T-cell (primary cell): ENCODE measurements at regions not wholly inside any gene's neighbourhood (a gene's known extent, or its start where the extent isn't known, plus 50 kb on each side); places are given as distances from the start of the nearest gene placed in this dataset.

Source experiments
- ATAC-seq, 4 experiments: fragments of 200-7000 bp in 3 of 4; fragments of 150-1000 bp in 1 of 4; cut with Tn5 transposase; replicated peaks in 1 of 4; 1 replicate in 3 of 4; 2 replicates in 1 of 4; pipeline ENCODE4 v1.10.0; 2021; ENCODE audit warnings: moderate library complexity in 3 of 4, mild to moderate bottlenecking in 2 of 4, moderate number of reproducible peaks in 1 of 4
- CTCF ChIA-PET, 2 donors: fragments of 300-600 bp; sonication (Branson Sonifier 250); formaldehyde crosslinking; loops; one replicate each; lab custom pipeline; 2022; ENCODE audit warnings: antibody characterized with exemption in 2 of 2; lab: Charles Lee
- POLR2A ChIA-PET, 2 donors: fragments of 300-600 bp; sonication (Branson Sonifier 250); formaldehyde crosslinking; loops; one replicate each; lab custom pipeline; 2022; ENCODE audit warnings: antibody characterized with exemption in 2 of 2; lab: Charles Lee
- DNase-seq, 35 experiments: peaks; one replicate each; pipeline versions ENCODE4 v3.0.0 to v3.0.0-alpha.2; 2013 to 2023
- H3K27ac ChIP-seq: one replicate; pipeline ENCODE4 v1.5.1; 2013; ENCODE audit warnings: low read length
- H3K27me3 ChIP-seq, 2 experiments: replicated peaks in 1 of 2; 1 replicate in 1 of 2; 2 replicates in 1 of 2; pipeline versions ENCODE4 v1.6.1 to v1.7.0; 2013; ENCODE audit warnings: low read length in 1 of 2, mixed read lengths in 1 of 2; ENCODE audit not compliant: control insufficient read depth in 2 of 2, insufficient read depth in 2 of 2; ENCODE audit errors: extremely low read depth in 1 of 2
- H3K36me3 ChIP-seq, 2 donors: 1 replicate in 1 of 2; 2 replicates in 1 of 2; pipeline versions ENCODE4 v1.6.1 to v1.7.0; 2013; ENCODE audit warnings: low read length in 1 of 2; ENCODE audit not compliant: control insufficient read depth in 2 of 2, insufficient read depth in 1 of 2; ENCODE audit errors: extremely low read depth in 1 of 2
- H3K4me1 ChIP-seq, 2 experiments: 1 replicate in 1 of 2; 2 replicates in 1 of 2; pipeline versions ENCODE4 v1.6.1 to v1.7.0; 2013; ENCODE audit warnings: low read length in 2 of 2, mixed read lengths in 1 of 2; ENCODE audit not compliant: insufficient read depth in 2 of 2, control insufficient read depth in 1 of 2; ENCODE audit errors: extremely low read depth in 1 of 2
- H3K4me3 ChIP-seq, 2 donors: 1 replicate in 1 of 2; 2 replicates in 1 of 2; pipeline versions ENCODE4 v1.5.1 to v1.7.0; 2013; ENCODE audit warnings: mild to moderate bottlenecking in 2 of 2, low read length in 1 of 2, moderate library complexity in 1 of 2; ENCODE audit not compliant: control insufficient read depth in 1 of 2; ENCODE audit errors: extremely low read depth in 1 of 2
- H3K9me3 ChIP-seq: 2 replicates; pipeline ENCODE4 v1.7.0; 2013
- H3K27ac Mint-ChIP-seq, 2 donors: one replicate each; pipeline ENCODE4 v1.8.0; 2020 to 2021; ENCODE audit warnings: mild to moderate bottlenecking in 2 of 2, mixed read lengths in 2 of 2
- H3K27me3 Mint-ChIP-seq, 2 donors: one replicate each; pipeline ENCODE4 v1.8.0; 2021 to 2022; ENCODE audit warnings: mixed read lengths in 2 of 2
- H3K36me3 Mint-ChIP-seq: one replicate; pipeline ENCODE4 v1.8.0; 2021; ENCODE audit warnings: mixed read lengths
- H3K4me1 Mint-ChIP-seq, 3 donors: one replicate each; pipeline ENCODE4 v1.8.0; 2020 to 2022; ENCODE audit warnings: mixed read lengths in 3 of 3, mild to moderate bottlenecking in 1 of 3
- H3K4me3 Mint-ChIP-seq, 3 donors: one replicate each; pipeline ENCODE4 v1.8.0; 2020 to 2022; ENCODE audit warnings: mild to moderate bottlenecking in 3 of 3, mixed read lengths in 3 of 3, moderate library complexity in 3 of 3
- H3K9me3 Mint-ChIP-seq, 3 donors: one replicate each; pipeline ENCODE4 v1.8.0; 2020 to 2022; ENCODE audit warnings: mixed read lengths in 3 of 3
- WGBS: methylation state at CpG from one replicate; pipeline ENCODE4 v1.1.5; 2013; ENCODE audit warnings: missing lambda C conversion rate; ENCODE audit not compliant: insufficient coverage; 5-methylcytosine and 5-hydroxymethylcytosine counted together

DNA sequence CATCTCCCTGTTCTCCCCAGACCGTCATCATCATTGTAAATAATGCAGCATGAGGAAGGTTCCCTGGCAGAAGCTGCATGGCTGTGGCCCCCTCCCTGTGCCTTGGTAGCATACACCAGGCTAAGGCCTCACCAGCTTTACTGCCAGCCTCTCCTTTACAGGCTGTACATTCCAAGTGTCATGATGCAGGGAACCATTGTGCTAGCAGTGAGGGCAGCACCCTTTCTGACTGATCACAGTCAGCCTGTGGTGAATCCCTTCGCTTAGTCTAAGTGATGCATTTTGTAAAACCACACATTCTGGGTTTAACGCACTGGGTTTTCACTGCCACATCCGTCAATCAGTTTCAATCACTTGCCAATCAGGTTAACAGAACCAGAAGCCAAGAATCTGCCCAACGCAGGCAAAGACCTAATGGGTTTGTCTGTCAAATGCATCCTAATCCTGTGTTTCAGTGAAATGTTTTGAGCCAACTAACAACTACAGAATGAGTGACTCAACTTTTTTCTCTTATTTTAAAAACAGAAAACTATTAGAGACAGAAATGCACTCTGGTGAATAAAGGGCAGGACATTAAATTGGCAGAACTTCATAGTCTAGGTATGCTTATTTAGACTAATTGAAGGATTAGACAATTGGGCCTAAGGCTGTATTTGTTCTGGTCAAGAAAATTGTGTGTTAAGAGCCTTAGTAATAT, 225.9 kb upstream of the DPH6 start:
- ATAC-seq = no peak

DNA sequence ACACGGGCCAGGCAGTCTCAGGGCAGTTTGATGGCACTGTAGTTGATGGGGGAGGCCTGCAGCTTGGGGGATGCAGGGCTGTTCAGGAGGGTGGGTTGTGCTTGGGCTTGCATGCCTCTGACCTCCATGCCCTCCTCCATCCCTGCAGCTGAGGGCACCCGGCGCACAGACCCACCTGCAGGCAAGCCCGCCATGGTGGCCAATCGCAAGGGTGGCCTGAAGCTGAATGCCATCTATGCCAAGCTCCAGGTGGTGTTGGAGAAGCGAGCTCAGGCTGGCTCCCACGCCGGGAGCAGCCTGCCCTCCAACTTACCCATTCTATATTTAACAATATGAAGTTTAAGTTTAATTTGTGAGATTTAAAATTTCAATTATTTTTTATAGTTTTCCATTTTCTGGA, 228.7 kb upstream of the DPH6 start:
- no peak for DNase-seq
- CTCF ChIA-PET = no interaction called here
- H3K9me3 Mint-ChIP-seq = peaks cover 0 to 4% (median 0%) of the 10 kb centered on the region in 3 donors
- no peak overlapping the region for H3K4me3 ChIP-seq
- no peak overlapping the region for H3K27ac Mint-ChIP-seq
- no peaks in the 10 kb centered on the region for H3K36me3 ChIP-seq
- H3K27me3 ChIP-seq = no peaks in the 10 kb centered on the region
- H3K9me3 ChIP-seq = no peaks in the 10 kb centered on the region
- no peaks in the 10 kb centered on the region for H3K4me1 Mint-ChIP-seq
- H3K27ac ChIP-seq = no peak overlapping the region
- H3K27me3 Mint-ChIP-seq = peaks cover 1 to 9% of the 10 kb centered on the region in 2 donors
- H3K36me3 Mint-ChIP-seq = no peaks in the 10 kb centered on the region
- no peak for ATAC-seq
- WGBS = no CpG with 5 or more reads among the region's 8 CpGs
- H3K4me1 ChIP-seq = no peaks in the 10 kb centered on the region
- no peak overlapping the region for H3K4me3 Mint-ChIP-seq
- POLR2A ChIA-PET = no interaction called here

More for the DNA sequence above, 225.9 kb upstream of the DPH6 start:
- DNase-seq = no peak
- Mint-ChIP-seq H3K27ac (no peak overlapping the region), H3K36me3 (no peaks in the 10 kb centered on the region), H3K27me3 (peaks cover 1 to 9% of the 10 kb centered on the region in 2 donors), H3K4me1 (no peaks in the 10 kb centered on the region), H3K4me3 (no peak overlapping the region), H3K9me3 (peaks cover 0 to 4% (median 0%) of the 10 kb centered on the region in 3 donors)
- 82% methylated on average over 3 of the region's 5 CpGs for WGBS
- Histone ChIP-seq H3K36me3 (no peaks in the 10 kb centered on the region), H3K4me3 (no peak overlapping the region), H3K27me3 (no peaks in the 10 kb centered on the region), H3K4me1 (no peaks in the 10 kb centered on the region), H3K27ac (no peak overlapping the region), H3K9me3 (no peaks in the 10 kb centered on the region)
- CTCF ChIA-PET = no interaction called here
- POLR2A ChIA-PET = no interaction called here

DNA sequence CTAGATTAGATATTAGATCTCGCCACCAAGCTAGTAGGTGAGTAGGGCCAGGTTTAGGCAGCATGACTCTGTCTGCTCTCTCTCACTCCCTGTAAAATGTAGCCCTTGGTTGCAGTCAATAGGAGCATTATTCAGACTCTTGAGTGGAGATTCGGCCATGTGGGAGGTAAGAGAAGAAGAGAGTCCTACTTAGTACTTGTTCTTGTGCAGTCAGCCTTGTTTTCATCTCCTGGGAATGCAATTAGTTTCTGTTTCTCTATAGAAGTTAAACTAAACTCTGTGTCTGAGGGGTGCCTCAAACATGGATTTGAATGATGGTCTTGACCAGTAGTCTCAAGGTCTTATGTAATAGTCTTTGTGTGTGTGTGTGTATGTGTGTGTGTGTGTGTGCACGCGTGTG, 229.5 kb upstream of the DPH6 start:
- ATAC-seq (no peak), DNase-seq (no peak)
- no peak overlapping the region for H3K4me3 Mint-ChIP-seq
- H3K27ac Mint-ChIP-seq = no peak overlapping the region
- POLR2A ChIA-PET = no interaction called here
- no peaks in the 10 kb centered on the region for H3K9me3 Mint-ChIP-seq
- Histone ChIP-seq H3K4me1 (no peaks in the 10 kb centered on the region), H3K4me3 (no peak overlapping the region), H3K36me3 (no peaks in the 10 kb centered on the region), H3K27ac (no peak overlapping the region), H3K27me3 (no peaks in the 10 kb centered on the region), H3K9me3 (no peaks in the 10 kb centered on the region)
- no peaks in the 10 kb centered on the region for H3K36me3 Mint-ChIP-seq
- no peaks in the 10 kb centered on the region for H3K4me1 Mint-ChIP-seq
- peaks cover 1 to 5% of the 10 kb centered on the region in 2 donors for H3K27me3 Mint-ChIP-seq
- 17% methylated on average over 1 of the region's 4 CpGs for WGBS
- CTCF ChIA-PET = no interaction called here

DNA sequence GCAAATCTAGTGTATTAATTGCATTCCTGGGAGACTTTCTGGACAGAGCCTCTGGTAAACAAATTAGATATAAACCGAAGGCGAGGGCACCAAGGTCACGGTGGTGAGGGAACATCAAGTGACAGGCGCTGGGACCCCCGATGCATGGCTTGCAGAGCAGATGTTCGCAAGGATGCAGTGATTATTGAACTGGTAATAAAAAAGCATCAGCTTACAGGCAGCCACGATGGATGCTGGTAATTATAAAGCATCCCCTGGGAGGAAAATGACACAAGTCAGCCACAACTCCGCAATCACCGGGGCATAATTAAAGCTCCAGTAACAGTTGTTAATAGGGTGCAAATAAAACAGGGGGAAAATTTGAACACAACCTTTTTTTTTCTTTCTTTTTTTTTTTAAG, 231.1 kb upstream of the DPH6 start:
- H3K36me3 Mint-ChIP-seq = no peaks in the 10 kb centered on the region
- WGBS = 95% methylated on average over 6 of the region's 9 CpGs
- ChIA-PET POLR2A (no interaction called here), CTCF (no interaction called here)
- no peak overlapping the region for H3K4me3 ChIP-seq
- H3K4me1 ChIP-seq = no peaks in the 10 kb centered on the region
- no peaks in the 10 kb centered on the region for H3K4me1 Mint-ChIP-seq
- H3K27me3 Mint-ChIP-seq = peaks cover 1 to 5% of the 10 kb centered on the region in 2 donors
- no peak overlapping the region for H3K27ac Mint-ChIP-seq
- DNase-seq (no peak), ATAC-seq (no peak)
- H3K4me3 Mint-ChIP-seq = no peak overlapping the region
- no peak overlapping the region for H3K27ac ChIP-seq
- no peaks in the 10 kb centered on the region for H3K27me3 ChIP-seq
- no peaks in the 10 kb centered on the region for H3K36me3 ChIP-seq
- no peaks in the 10 kb centered on the region for H3K9me3 Mint-ChIP-seq
- no peaks in the 10 kb centered on the region for H3K9me3 ChIP-seq

DNA sequence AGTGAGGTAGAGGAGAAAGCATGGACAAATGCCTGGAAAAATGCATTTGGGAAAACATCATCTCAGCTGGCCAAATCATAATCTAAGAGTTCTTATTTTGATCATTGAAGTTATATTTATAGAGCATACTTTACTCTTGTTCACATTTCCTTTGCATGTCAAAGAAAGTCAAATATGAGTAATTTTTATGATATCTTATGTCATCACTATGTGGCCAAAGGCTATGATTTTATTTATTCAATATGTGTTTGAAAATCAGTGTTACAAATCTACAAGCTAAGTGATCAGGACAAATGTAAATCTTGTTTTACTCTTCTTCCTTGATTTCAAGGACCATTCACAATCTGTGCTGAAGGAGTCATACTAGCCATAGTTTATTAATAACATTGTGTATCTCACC, 237.2 kb upstream of the DPH6 start:
- Histone ChIP-seq H3K9me3 (no peaks in the 10 kb centered on the region), H3K4me3 (no peak overlapping the region), H3K4me1 (no peaks in the 10 kb centered on the region), H3K27ac (no peak overlapping the region), H3K27me3 (no peaks in the 10 kb centered on the region), H3K36me3 (no peaks in the 10 kb centered on the region)
- Mint-ChIP-seq H3K27me3 (peaks cover 0 to 3% of the 10 kb centered on the region in 2 donors), H3K4me1 (no peaks in the 10 kb centered on the region), H3K27ac (no peak overlapping the region), H3K36me3 (no peaks in the 10 kb centered on the region), H3K9me3 (no peaks in the 10 kb centered on the region), H3K4me3 (no peak overlapping the region)
- DNase-seq = no peak
- ChIA-PET POLR2A (no interaction called here), CTCF (no interaction called here)
- no peak for ATAC-seq

DNA sequence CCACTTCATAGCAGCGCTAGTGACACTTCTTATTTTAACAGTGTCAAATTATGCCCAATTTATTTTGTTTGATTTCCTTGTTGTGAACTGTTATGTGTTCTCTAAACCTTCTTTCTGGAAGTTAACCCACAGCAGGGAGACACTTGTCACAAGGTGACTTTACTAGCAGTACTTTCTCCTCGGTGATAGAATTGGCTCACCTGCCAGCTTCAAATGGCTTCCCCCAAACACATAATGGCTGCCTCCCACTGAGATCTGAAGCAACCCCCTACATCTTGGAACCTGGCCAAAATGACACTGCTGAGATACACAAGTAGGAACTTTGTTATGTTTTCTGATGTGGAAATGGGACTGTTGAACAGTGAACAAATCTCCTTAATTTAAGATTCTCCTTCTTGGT, 238.8 kb upstream of the DPH6 start:
- Mint-ChIP-seq H3K36me3 (no peaks in the 10 kb centered on the region), H3K27me3 (peaks cover 0 to 3% of the 10 kb centered on the region in 2 donors), H3K27ac (no peak overlapping the region), H3K4me1 (no peaks in the 10 kb centered on the region), H3K9me3 (peaks cover 0 to under 1% (median 0%) of the 10 kb centered on the region in 3 donors), H3K4me3 (no peak overlapping the region)
- Histone ChIP-seq H3K36me3 (no peaks in the 10 kb centered on the region), H3K27ac (no peak overlapping the region), H3K27me3 (no peaks in the 10 kb centered on the region), H3K9me3 (no peaks in the 10 kb centered on the region), H3K4me3 (no peak overlapping the region), H3K4me1 (no peaks in the 10 kb centered on the region)
- no CpG with 5 or more reads among the region's 2 CpGs for WGBS
- CTCF ChIA-PET = no interaction called here
- POLR2A ChIA-PET = no interaction called here
- ATAC-seq = no peak
- DNase-seq = no peak

DNA sequence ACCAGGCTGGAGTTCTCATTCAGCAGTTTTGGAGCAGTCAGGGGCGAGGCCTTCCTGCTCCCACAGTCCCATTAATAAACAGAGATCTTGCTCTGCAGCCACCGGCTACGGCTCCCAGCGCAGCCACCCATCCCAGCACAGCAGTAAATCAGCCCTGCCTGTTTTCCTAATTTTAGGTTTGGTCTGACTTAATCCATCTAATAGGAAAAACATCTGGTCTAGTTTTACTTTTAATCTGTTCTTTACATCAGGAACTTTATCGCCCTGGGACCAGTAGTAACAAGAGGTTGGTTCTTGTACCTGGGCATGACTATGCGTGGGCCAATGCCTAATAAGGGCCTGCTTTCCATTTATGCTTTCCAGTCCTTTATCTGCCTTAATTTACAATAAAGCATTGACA, 264.0 kb upstream of the DPH6 start:
- H3K4me3 ChIP-seq = no peak overlapping the region
- no peaks in the 10 kb centered on the region for H3K9me3 Mint-ChIP-seq
- ChIA-PET CTCF (interaction anchor here in 1 of 2 donors (0.8 kb wide), 1 partner anchor 62 kb away, joined by 3 read pairs; no protein-coding TSS in a partner anchor), POLR2A (no interaction called here)
- DNase-seq (no peak), ATAC-seq (no peak)
- no peaks in the 10 kb centered on the region for H3K36me3 ChIP-seq
- H3K27ac ChIP-seq = no peak overlapping the region
- no peaks in the 10 kb centered on the region for H3K27me3 Mint-ChIP-seq
- no peaks in the 10 kb centered on the region for H3K27me3 ChIP-seq
- H3K4me1 ChIP-seq = no peaks in the 10 kb centered on the region
- no peaks in the 10 kb centered on the region for H3K36me3 Mint-ChIP-seq
- no peak overlapping the region for H3K27ac Mint-ChIP-seq
- H3K4me1 Mint-ChIP-seq = no peaks in the 10 kb centered on the region
- 81% methylated on average over 4 of the region's 6 CpGs for WGBS
- H3K4me3 Mint-ChIP-seq = no peak overlapping the region
- H3K9me3 ChIP-seq = no peaks in the 10 kb centered on the region
